WTC11 (cell line): ENCODE measurements at regions not wholly inside any gene's neighbourhood (a gene's known extent, or its start where the extent isn't known, plus 50 kb on each side); places are given as distances from the start of the nearest gene placed in this dataset.

Source experiments
- ATAC-seq: fragments of 200-7000 bp; cut with Tn5 transposase; 2 replicates; pipeline ENCODE4 v1.10.0; 2021; ENCODE audit warnings: mild to moderate bottlenecking, moderate library complexity
- CTCF ChIA-PET: fragments of 300-600 bp; sonication (Branson Sonifier 250); formaldehyde crosslinking; loops from one replicate; lab custom pipeline; 2021; ENCODE audit warnings: antibody characterized with exemption; lab: Charles Lee
- POLR2A ChIA-PET: fragments of 350-600 bp; sonication (Branson Sonifier 250); formaldehyde crosslinking; loops from one replicate; lab custom pipeline; 2021; ENCODE audit warnings: antibody characterized with exemption; lab: Charles Lee
- DNase-seq: peaks from one replicate; pipeline ENCODE4 v3.0.0; 2021; ENCODE audit warnings: low spot score
- H3K27ac Mint-ChIP-seq: 2 replicates; pipeline ENCODE4 v1.8.0; 2021; ENCODE audit warnings: mixed read lengths
- H3K27me3 Mint-ChIP-seq: 2 replicates; pipeline ENCODE4 v1.8.0; 2021; ENCODE audit warnings: low read depth, mild to moderate bottlenecking, moderate library complexity, mixed read lengths
- H3K36me3 Mint-ChIP-seq: 2 replicates; pipeline ENCODE4 v1.8.0; 2021; ENCODE audit warnings: mixed read lengths
- H3K4me1 Mint-ChIP-seq: 2 replicates; pipeline ENCODE4 v1.8.0; 2022; ENCODE audit warnings: mixed read lengths
- H3K4me3 Mint-ChIP-seq: 2 replicates; pipeline ENCODE4 v1.8.0; 2021; ENCODE audit warnings: mild to moderate bottlenecking, moderate library complexity, mixed read lengths
- H3K9me3 Mint-ChIP-seq: 2 replicates; pipeline ENCODE4 v1.8.0; 2021; ENCODE audit warnings: mixed read lengths
- AFF4 ChIP-seq: sonication (generic); formaldehyde crosslinking; IDR thresholded peaks from 2 replicates; pipeline ENCODE4 v1.8.1; 2023; ENCODE audit warnings: mild to moderate bottlenecking, missing genetic modification reagents, borderline replicate concordance
- ARID4B ChIP-seq: sonication (generic); formaldehyde crosslinking; IDR thresholded peaks from 2 replicates; pipeline ENCODE4 v1.8.0; 2023; ENCODE audit warnings: missing genetic modification reagents, mild to moderate bottlenecking, borderline replicate concordance
- ATF6 ChIP-seq: sonication (generic); formaldehyde crosslinking; IDR thresholded peaks from 2 replicates; pipeline ENCODE4 v1.8.1; 2023; ENCODE audit warnings: mild to moderate bottlenecking, missing genetic modification reagents
- CBFB ChIP-seq: sonication (generic); formaldehyde crosslinking; IDR thresholded peaks from 2 replicates; pipeline ENCODE4 v1.8.1; 2022; ENCODE audit warnings: mild to moderate bottlenecking, low read depth, missing genetic modification reagents
- ELF4 ChIP-seq: sonication (generic); formaldehyde crosslinking; IDR thresholded peaks from 2 replicates; pipeline ENCODE4 v1.8.1; 2022; ENCODE audit warnings: low read depth, mild to moderate bottlenecking, moderate library complexity, missing genetic modification reagents
- EMX1 ChIP-seq: fragments of 250-450 bp; sonication (Bioruptor Pico); IDR thresholded peaks from 2 replicates; pipeline ENCODE4 v1.8.0; 2021; ENCODE audit warnings: mild to moderate bottlenecking
- FOXK1 ChIP-seq: sonication (generic); formaldehyde crosslinking; IDR thresholded peaks from 2 replicates; pipeline ENCODE4 v1.8.0; 2022; ENCODE audit warnings: mild to moderate bottlenecking, moderate library complexity, missing genetic modification reagents
- MXD4 ChIP-seq: fragments of 250-450 bp; sonication (Bioruptor Pico); IDR thresholded peaks from 2 replicates; pipeline ENCODE4 v1.8.0; 2021; ENCODE audit warnings: mild to moderate bottlenecking, moderate library complexity, borderline replicate concordance
- NR2C2 ChIP-seq: sonication (generic); formaldehyde crosslinking; IDR thresholded peaks from 2 replicates; pipeline ENCODE4 v1.8.0; 2022; ENCODE audit warnings: mild to moderate bottlenecking, missing genetic modification reagents
- NR3C1 ChIP-seq: sonication (generic); formaldehyde crosslinking; conservative IDR thresholded peaks from 2 replicates; pipeline ENCODE4 v1.8.1; 2023; ENCODE audit warnings: low read depth, mild to moderate bottlenecking, missing genetic modification reagents
- SMAD3 ChIP-seq: sonication (generic); formaldehyde crosslinking; IDR thresholded peaks from 2 replicates; pipeline ENCODE4 v1.8.0; 2022; ENCODE audit warnings: missing genetic modification reagents, mild to moderate bottlenecking, borderline replicate concordance
- ZNF121 ChIP-seq: sonication (generic); formaldehyde crosslinking; IDR thresholded peaks from 2 replicates; pipeline ENCODE4 v1.8.0; 2023; ENCODE audit warnings: missing genetic modification reagents
- ZNF263 ChIP-seq: sonication (generic); formaldehyde crosslinking; IDR thresholded peaks from 2 replicates; pipeline ENCODE4 v1.8.1; 2022; ENCODE audit warnings: low read depth, mild to moderate bottlenecking, moderate library complexity, missing genetic modification reagents
- ZNF416 ChIP-seq: fragments of 250-450 bp; sonication (Bioruptor Pico); IDR thresholded peaks from 2 replicates; pipeline ENCODE4 v1.9.0; 2021; ENCODE audit warnings: mild to moderate bottlenecking, inconsistent platforms
- ZNF423 ChIP-seq: fragments of 250-450 bp; sonication (Bioruptor Pico); IDR thresholded peaks from 2 replicates; pipeline ENCODE4 v2.1.2; 2022; ENCODE audit warnings: mild to moderate bottlenecking, moderate library complexity
- ZNF671 ChIP-seq: fragments of 250-450 bp; sonication (Bioruptor Pico); IDR thresholded peaks from 2 replicates; pipeline ENCODE4 v1.8.0; 2021; ENCODE audit warnings: mild to moderate bottlenecking
- TF ChIP-seq, protein P1 (sequence below): sonication (generic); formaldehyde crosslinking; IDR thresholded peaks from 2 replicates; pipeline ENCODE4 v1.8.1; 2022; ENCODE audit warnings: mild to moderate bottlenecking, missing genetic modification reagents, moderate library complexity, borderline replicate concordance
- TF ChIP-seq, protein P2 (sequence below): sonication (generic); formaldehyde crosslinking; IDR thresholded peaks from 2 replicates; pipeline ENCODE4 v1.8.0; 2022; ENCODE audit warnings: mild to moderate bottlenecking, missing genetic modification reagents

GRCh38 chr1:99082366-99082765 lies 77.7 kb upstream of the PLPPR5 start:
- H3K27ac Mint-ChIP-seq = no peak overlapping the region
- ATAC-seq (no peak), DNase-seq (no peak)
- ChIA-PET CTCF (no interaction called here), POLR2A (no interaction called here)
- H3K27me3 Mint-ChIP-seq = no peaks in the 10 kb centered on the region
- H3K4me3 Mint-ChIP-seq = no peak overlapping the region
- H3K4me1 Mint-ChIP-seq = no peaks in the 10 kb centered on the region
- peaks cover 7% of the 10 kb centered on the region; the same call in 1 of the 2 replicates for H3K36me3 Mint-ChIP-seq
- TF ChIP-seq SMAD3 (no peak), ELF4 (CRISPR knock-in tag) (no peak), ZNF263 (CRISPR knock-in tag) (no peak), NR2C2 (CRISPR knock-in tag) (no peak), ZNF423 (CRISPR knock-in tag) (no peak), NR3C1 (CRISPR knock-in tag) (no peak), ARID4B (CRISPR knock-in tag) (no peak), ZNF671 (CRISPR knock-in tag) (no peak), CBFB (CRISPR knock-in tag) (no peak), ZNF121 (CRISPR knock-in tag) (no peak)
- peaks cover 7% of the 10 kb centered on the region; the same call in 1 of the 2 replicates for H3K9me3 Mint-ChIP-seq

DNA sequence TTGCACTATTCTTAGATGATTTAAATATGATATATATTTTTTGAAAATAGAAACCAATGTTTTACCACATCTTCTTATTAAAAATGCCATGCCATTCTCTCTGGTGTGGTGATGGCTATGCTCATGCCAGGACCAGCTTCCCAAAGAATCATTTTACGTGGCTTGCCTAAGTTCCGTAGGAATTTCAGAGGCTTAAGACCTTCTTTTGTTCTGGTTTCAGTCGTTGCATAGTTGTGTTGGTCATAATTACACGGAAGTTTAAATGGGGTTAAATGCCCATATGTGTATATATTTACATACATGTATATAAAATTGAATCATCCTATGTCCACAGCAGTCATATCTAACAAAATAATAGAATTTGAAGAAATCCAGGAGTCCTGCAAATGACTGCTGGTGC lies 78.7 kb upstream of the PLPPR5 start:
- Mint-ChIP-seq H3K4me3 (no peak overlapping the region), H3K36me3 (peaks cover 3% of the 10 kb centered on the region; the same call in 1 of the 2 replicates), H3K27me3 (no peaks in the 10 kb centered on the region), H3K27ac (no peak overlapping the region), H3K4me1 (no peaks in the 10 kb centered on the region), H3K9me3 (peaks cover 7% of the 10 kb centered on the region; the same call in 1 of the 2 replicates)
- ATAC-seq (no peak), DNase-seq (no peak)
- CTCF ChIA-PET = no interaction called here
- POLR2A ChIA-PET = no interaction called here
- TF ChIP-seq NR3C1 (CRISPR knock-in tag) = no peak
- TF ChIP-seq ZNF416 (CRISPR knock-in tag) = no peak
- TF ChIP-seq, protein P1, sequence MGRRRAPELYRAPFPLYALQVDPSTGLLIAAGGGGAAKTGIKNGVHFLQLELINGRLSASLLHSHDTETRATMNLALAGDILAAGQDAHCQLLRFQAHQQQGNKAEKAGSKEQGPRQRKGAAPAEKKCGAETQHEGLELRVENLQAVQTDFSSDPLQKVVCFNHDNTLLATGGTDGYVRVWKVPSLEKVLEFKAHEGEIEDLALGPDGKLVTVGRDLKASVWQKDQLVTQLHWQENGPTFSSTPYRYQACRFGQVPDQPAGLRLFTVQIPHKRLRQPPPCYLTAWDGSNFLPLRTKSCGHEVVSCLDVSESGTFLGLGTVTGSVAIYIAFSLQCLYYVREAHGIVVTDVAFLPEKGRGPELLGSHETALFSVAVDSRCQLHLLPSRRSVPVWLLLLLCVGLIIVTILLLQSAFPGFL (CRISPR knock-in tag) = no peak
- TF ChIP-seq, protein P2, sequence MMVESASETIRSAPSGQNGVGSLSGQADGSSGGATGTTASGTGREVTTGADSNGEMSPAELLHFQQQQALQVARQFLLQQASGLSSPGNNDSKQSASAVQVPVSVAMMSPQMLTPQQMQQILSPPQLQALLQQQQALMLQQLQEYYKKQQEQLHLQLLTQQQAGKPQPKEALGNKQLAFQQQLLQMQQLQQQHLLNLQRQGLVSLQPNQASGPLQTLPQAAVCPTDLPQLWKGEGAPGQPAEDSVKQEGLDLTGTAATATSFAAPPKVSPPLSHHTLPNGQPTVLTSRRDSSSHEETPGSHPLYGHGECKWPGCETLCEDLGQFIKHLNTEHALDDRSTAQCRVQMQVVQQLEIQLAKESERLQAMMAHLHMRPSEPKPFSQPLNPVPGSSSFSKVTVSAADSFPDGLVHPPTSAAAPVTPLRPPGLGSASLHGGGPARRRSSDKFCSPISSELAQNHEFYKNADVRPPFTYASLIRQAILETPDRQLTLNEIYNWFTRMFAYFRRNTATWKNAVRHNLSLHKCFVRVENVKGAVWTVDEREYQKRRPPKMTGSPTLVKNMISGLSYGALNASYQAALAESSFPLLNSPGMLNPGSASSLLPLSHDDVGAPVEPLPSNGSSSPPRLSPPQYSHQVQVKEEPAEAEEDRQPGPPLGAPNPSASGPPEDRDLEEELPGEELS (CRISPR knock-in tag) = no peak
- no peak for TF ChIP-seq FOXK1 (CRISPR knock-in tag)
- TF ChIP-seq AFF4 (CRISPR knock-in tag) = no peak
- TF ChIP-seq MXD4 (CRISPR knock-in tag) = no peak
- TF ChIP-seq ATF6 (CRISPR knock-in tag) = no peak
- no peak for TF ChIP-seq CBFB (CRISPR knock-in tag)
- no peak for TF ChIP-seq EMX1 (CRISPR knock-in tag)
